ENCODE measurements at regions not wholly inside any gene's neighbourhood (a gene's known extent, or its start where the extent isn't known, plus 50 kb on each side); places are given as distances from the start of the nearest gene placed in this dataset.

GRCh38 chr17:33580215-33580614, 287.1 kb upstream of the ASIC2 start:
- Mint-ChIP-seq H3K9me3 (ENCODE audit: unreplicated experiment) (no peaks in the 10 kb centered on the region), H3K27me3 (ENCODE audit: unreplicated experiment) (no peaks in the 10 kb centered on the region), H3K27ac (ENCODE audit: unreplicated experiment) (no peak overlapping the region), H3K36me3 (ENCODE audit: unreplicated experiment) (peaks cover 6% of the 10 kb centered on the region), H3K4me1 (ENCODE audit: low read depth, unreplicated experiment) (peaks cover 4% of the 10 kb centered on the region), H3K4me3 (ENCODE audit: unreplicated experiment) (no peak overlapping the region)
- TF ChIP-seq CTCF (IDR thresholded peaks at IDR 0.05; ENCODE audit: partially characterized antibody, unreplicated experiment): no peak
- no peak for DNase-seq

GRCh38 chr17:33582661-33583060, 289.6 kb upstream of the ASIC2 start:
- Mint-ChIP-seq H3K4me3 (ENCODE audit: unreplicated experiment) (no peak overlapping the region), H3K27ac (ENCODE audit: unreplicated experiment) (no peak overlapping the region), H3K27me3 (ENCODE audit: unreplicated experiment) (peaks cover 2% of the 10 kb centered on the region), H3K9me3 (ENCODE audit: unreplicated experiment) (no peaks in the 10 kb centered on the region), H3K36me3 (ENCODE audit: unreplicated experiment) (peaks cover 6% of the 10 kb centered on the region), H3K4me1 (ENCODE audit: low read depth, unreplicated experiment) (peaks cover 4% of the 10 kb centered on the region)
- DNase-seq: no peak
- no peak for TF ChIP-seq CTCF (IDR thresholded peaks at IDR 0.05; ENCODE audit: partially characterized antibody, unreplicated experiment)

GRCh38 chr17:33583518-33584417, 290.7 kb upstream of the ASIC2 start:
- Mint-ChIP-seq H3K4me3 (ENCODE audit: unreplicated experiment) (no peak overlapping the region), H3K9me3 (ENCODE audit: unreplicated experiment) (no peaks in the 10 kb centered on the region), H3K36me3 (ENCODE audit: unreplicated experiment) (peaks cover 6% of the 10 kb centered on the region), H3K4me1 (ENCODE audit: low read depth, unreplicated experiment) (peaks cover 4% of the 10 kb centered on the region), H3K27me3 (ENCODE audit: unreplicated experiment) (peaks cover 2% of the 10 kb centered on the region), H3K27ac (ENCODE audit: unreplicated experiment) (no peak overlapping the region)
- no peak for TF ChIP-seq CTCF (IDR thresholded peaks at IDR 0.05; ENCODE audit: partially characterized antibody, unreplicated experiment)
- DNase-seq: no peak

- Mint-ChIP-seq H3K4me3 (ENCODE audit: unreplicated experiment) (no peak overlapping the region), H3K27me3 (ENCODE audit: unreplicated experiment) (peaks cover 4% of the 10 kb centered on the region), H3K9me3 (ENCODE audit: unreplicated experiment) (no peaks in the 10 kb centered on the region), H3K36me3 (ENCODE audit: unreplicated experiment) (no peaks in the 10 kb centered on the region), H3K27ac (ENCODE audit: unreplicated experiment) (no peak overlapping the region), H3K4me1 (ENCODE audit: low read depth, unreplicated experiment) (no peaks in the 10 kb centered on the region)
- DNase-seq: no peak
- no peak for TF ChIP-seq CTCF (IDR thresholded peaks at IDR 0.05; ENCODE audit: partially characterized antibody, unreplicated experiment)
Observed at GRCh38 chr17:33593991-33594390, 300.9 kb upstream of the ASIC2 start.

- Mint-ChIP-seq H3K36me3 (ENCODE audit: unreplicated experiment) (no peaks in the 10 kb centered on the region), H3K27me3 (ENCODE audit: unreplicated experiment) (peaks cover 6% of the 10 kb centered on the region), H3K4me1 (ENCODE audit: low read depth, unreplicated experiment) (no peaks in the 10 kb centered on the region), H3K9me3 (ENCODE audit: unreplicated experiment) (no peaks in the 10 kb centered on the region), H3K27ac (ENCODE audit: unreplicated experiment) (no peak overlapping the region), H3K4me3 (ENCODE audit: unreplicated experiment) (no peak overlapping the region)
- no peak for TF ChIP-seq CTCF (IDR thresholded peaks at IDR 0.05; ENCODE audit: partially characterized antibody, unreplicated experiment)
- no peak for DNase-seq
Observed at GRCh38 chr17:33595828-33596227, 302.7 kb upstream of the ASIC2 start.

Data from glutamatergic neuron (in vitro differentiated cells).